ENCODE measurements at regions not wholly inside any gene's neighbourhood (a gene's known extent, or its start where the extent isn't known, plus 50 kb on each side); places are given as distances from the start of the nearest gene placed in this dataset.
A peak's percentile ranks its signal among the peaks of the same experiment; 100 is the strongest.

DNA sequence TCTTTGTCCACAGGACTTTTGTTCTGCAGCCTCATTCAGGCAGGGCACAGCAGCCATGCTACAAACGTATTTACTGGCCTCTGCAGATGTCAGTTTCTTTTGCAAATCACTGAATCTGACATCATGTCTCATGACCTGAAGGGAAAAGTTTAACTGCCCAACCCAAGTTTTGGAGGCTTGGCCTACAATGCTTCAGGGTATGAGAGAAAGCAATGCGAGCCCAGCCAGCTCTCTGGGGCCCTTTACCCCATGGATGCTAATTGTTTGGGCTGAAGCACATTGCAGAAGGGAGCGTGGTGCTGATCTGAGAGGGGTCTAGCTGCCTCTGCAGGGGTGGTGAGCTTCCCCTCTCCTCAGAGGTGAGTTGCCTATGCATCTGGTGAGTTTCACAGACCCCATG, 179.9 kb upstream of the CXCL12 start (continued):
- TF ChIP-seq TOE1 (IDR thresholded peaks at IDR 0.05; ENCODE audit: borderline replicate concordance) = no peak
- no peak for TF ChIP-seq TOE1 (CRISPR knock-in tag; IDR thresholded peaks at IDR 0.05; ENCODE audit: borderline replicate concordance, low read depth)
- no peak for TF ChIP-seq ZNF197 (CRISPR knock-in tag; IDR thresholded peaks at IDR 0.05; ENCODE audit: low read depth)
- TF ChIP-seq POLR3A (IDR thresholded peaks at IDR 0.05; ENCODE audit: borderline replicate concordance, extremely low read depth, insufficient read depth, insufficient read length) = no peak

DNA sequence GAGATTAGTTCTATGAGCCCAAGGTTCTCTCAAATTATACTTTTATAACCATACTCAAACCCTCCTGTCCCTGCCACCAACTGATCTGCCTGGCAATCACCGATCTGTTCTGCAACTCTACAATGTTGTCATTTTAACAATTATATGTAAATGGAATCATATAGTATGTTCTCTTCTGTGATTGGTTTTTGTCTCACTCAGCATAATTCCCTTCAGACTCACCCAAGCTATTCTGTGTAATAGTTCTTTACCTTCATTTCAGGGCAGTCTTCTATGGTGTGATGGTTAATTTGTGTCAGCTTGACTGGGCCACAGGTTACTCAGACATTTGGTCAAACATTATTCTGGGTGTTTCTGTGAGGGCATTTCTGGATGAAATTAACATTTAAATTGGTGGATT, 181.9 kb upstream of the CXCL12 start:
- Histone ChIP-seq H3K4me1 (replicated peaks in 1 of 2; ENCODE audit: control insufficient read depth in 2 of 2, insufficient read depth in 2 of 2, low read length in 2 of 2) (no peaks in the 10 kb centered on the region), H3K9ac (ENCODE audit: insufficient read depth in 1 of 2, low read depth in 2 of 2, low read length in 2 of 2) (no peak overlapping the region), H3K4me3 (no peak overlapping the region), H3K27me3 (ENCODE audit: control insufficient read depth in 2 of 2, insufficient read depth in 2 of 2, low read length in 2 of 2) (no peaks in the 10 kb centered on the region; a peak in 2 of 5 replicates), H2AFZ (ENCODE audit: low read depth, low read length) (no peak overlapping the region), H3K36me3 (ENCODE audit: control insufficient read depth, insufficient read depth, low read length) (no peaks in the 10 kb centered on the region), H4K20me1 (replicated peaks; ENCODE audit: control insufficient read depth, insufficient read depth, low read length) (no peaks in the 10 kb centered on the region), H3K9me1 (ENCODE audit: control insufficient read depth, insufficient read depth, low read length) (no peaks in the 10 kb centered on the region), H3K27ac (ENCODE audit: extremely low read depth, low read depth, low read length) (no peak overlapping the region), H3K79me2 (ENCODE audit: control insufficient read depth, insufficient read depth, low read length) (no peaks in the 10 kb centered on the region), H3K9me3 (replicated peaks; ENCODE audit: control insufficient read depth, insufficient read depth, low read depth, low read length) (no peaks in the 10 kb centered on the region), H3K4me2 (ENCODE audit: insufficient read depth, low read length) (no peak overlapping the region)
- CTCF ChIA-PET (ENCODE audit: low intra/inter-chr PET ratio) = no interaction called here
- intact Hi-C loops (cut with micrococcal nuclease) (no loop called here), in situ Hi-C loops (cut with MboI) (no loop called here)
- DNase-seq (ENCODE audit: extremely low read depth in 1 of 4, low spot score in 3 of 4) = no peak
- no TSS peak for BruUV-seq (replicated peaks)
- no peak for FAIRE-seq
- no peak for ATAC-seq
- 0% methylated on average over 1 of the region's 1 CpG for WGBS (ENCODE audit: insufficient coverage, low coverage, missing lambda C conversion rate)
- POLR2A ChIA-PET = interaction anchor here (0.9 kb wide), 1 partner anchor 207 kb away, joined by 4 read pairs; no protein-coding TSS in a partner anchor
- TF ChIP-seq MTA2 (IDR thresholded peaks at IDR 0.05; ENCODE audit: low read depth) (no peak), ZNF316 (IDR thresholded peaks at IDR 0.05) (peak; percentile 74), ZNF12 (CRISPR knock-in tag; IDR thresholded peaks at IDR 0.05) (no peak), NR2F6 (CRISPR knock-in tag; IDR thresholded peaks at IDR 0.05) (no peak), RFX5 (IDR thresholded peaks at IDR 0.05; ENCODE audit: low read depth, low read length) (no peak), MAFF (IDR thresholded peaks at IDR 0.05; ENCODE audit: low read length) (peak; percentile 25; the same call in 1 of the 2 replicates), ATF3 (IDR thresholded peaks at IDR 0.05) (no peak), ATF3 (CRISPR knock-in tag; conservative IDR thresholded peaks at IDR 0.05) (no peak), CHD4 (IDR thresholded peaks at IDR 0.05; ENCODE audit: insufficient read depth, insufficient replicate concordance, low read depth, low read length, poor library complexity, severe bottlenecking) (no peak), NELFE (IDR thresholded peaks at IDR 0.05; ENCODE audit: insufficient read depth, insufficient read length) (no peak), MCM7 (IDR thresholded peaks at IDR 0.05) (no peak), MCM5 (IDR thresholded peaks at IDR 0.05; ENCODE audit: low read depth) (no peak), C11orf30 (IDR thresholded peaks at IDR 0.05; ENCODE audit: low read depth) (peak; percentile 39; the same call in 1 of the 2 replicates), MAFK (IDR thresholded peaks at IDR 0.05; ENCODE audit: low read length) (peak; percentile 25; the same call in 1 of the 2 replicates), ATF7 (IDR thresholded peaks at IDR 0.05) (no peak), ZNF232 (CRISPR knock-in tag; IDR thresholded peaks at IDR 0.05) (no peak), PTBP1 (IDR thresholded peaks at IDR 0.05; ENCODE audit: low read depth, low read length) (no peak), DEAF1 (CRISPR knock-in tag; IDR thresholded peaks at IDR 0.05) (no peak)
- TF ChIP-seq, protein P1, sequence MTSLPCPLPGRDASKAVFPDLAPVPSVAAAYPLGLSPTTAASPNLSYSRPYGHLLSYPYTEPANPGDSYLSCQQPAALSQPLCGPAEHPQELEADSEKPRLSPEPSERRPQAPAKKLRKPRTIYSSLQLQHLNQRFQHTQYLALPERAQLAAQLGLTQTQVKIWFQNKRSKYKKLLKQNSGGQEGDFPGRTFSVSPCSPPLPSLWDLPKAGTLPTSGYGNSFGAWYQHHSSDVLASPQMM (CRISPR knock-in tag; IDR thresholded peaks at IDR 0.05) = no peak

Data from K562 (cell line).